MM.1S (cell line): ENCODE measurements at regions not wholly inside any gene's neighbourhood (a gene's known extent, or its start where the extent isn't known, plus 50 kb on each side); places are given as distances from the start of the nearest gene placed in this dataset.

ENCODE experiments used
- DNase-seq: peaks from one replicate; pipeline ENCODE4 v3.0.0-alpha.2; 2015
- H2AFZ ChIP-seq: fragments of 300-600 bp; sonication (generic); 2 replicates; pipeline ENCODE4 v1.6.0; 2016; ENCODE audit warnings: antibody characterized with exemption, low read length
- H3F3A ChIP-seq: fragments of 300-600 bp; sonication (generic); 2 replicates; pipeline ENCODE4 v1.6.1; 2016; ENCODE audit warnings: mild to moderate bottlenecking, antibody characterized with exemption, low read length, moderate library complexity, mixed read lengths; ENCODE audit not compliant: insufficient read depth
- H3K27ac ChIP-seq: fragments of 300-600 bp; sonication (generic); 2 replicates; pipeline ENCODE4 v1.5.1; 2016; ENCODE audit warnings: mild to moderate bottlenecking, low read length
- H3K27me3 ChIP-seq: fragments of 300-600 bp; sonication (generic); replicated peaks from 2 replicates; pipeline ENCODE4 v1.6.0; 2016; ENCODE audit warnings: low read length; ENCODE audit not compliant: insufficient read depth
- H3K36me3 ChIP-seq: fragments of 300-600 bp; sonication (generic); replicated peaks from 2 replicates; pipeline ENCODE4 v1.6.1; 2016; ENCODE audit warnings: mild to moderate bottlenecking, low read length, mixed read lengths; ENCODE audit not compliant: insufficient read depth
- H3K4me1 ChIP-seq: fragments of 300-600 bp; sonication (generic); 2 replicates; pipeline ENCODE4 v1.6.1; 2016; ENCODE audit warnings: low read length, mixed read lengths
- H3K4me2 ChIP-seq: fragments of 300-600 bp; sonication (generic); 2 replicates; pipeline ENCODE4 v1.6.0; 2016; ENCODE audit warnings: low read depth, low read length
- H3K4me3 ChIP-seq: fragments of 300-600 bp; sonication (generic); 2 replicates; pipeline ENCODE4 v1.5.1; 2016; ENCODE audit warnings: low read length, mixed read lengths
- H3K79me2 ChIP-seq: fragments of 300-600 bp; sonication (generic); 2 replicates; pipeline ENCODE4 v1.6.1; 2016; ENCODE audit warnings: mixed run types, low read length, mixed read lengths
- H3K9ac ChIP-seq: fragments of 300-600 bp; sonication (generic); 2 replicates; pipeline ENCODE4 v1.6.1; 2016; ENCODE audit warnings: low read length, mixed read lengths
- H3K9me2 ChIP-seq: fragments of 300-600 bp; sonication (generic); replicated peaks from 2 replicates; pipeline ENCODE4 v1.6.1; 2016; ENCODE audit warnings: mild to moderate bottlenecking, low read length, mixed read lengths; ENCODE audit not compliant: insufficient read depth
- H3K9me3 ChIP-seq: fragments of 300-600 bp; sonication (generic); replicated peaks from 2 replicates; pipeline ENCODE4 v1.6.1; 2016; ENCODE audit warnings: mild to moderate bottlenecking, low read length, mixed read lengths; ENCODE audit not compliant: insufficient read depth
- H4K20me1 ChIP-seq: fragments of 300-600 bp; sonication (generic); 2 replicates; pipeline ENCODE4 v1.6.1; 2016; ENCODE audit warnings: mild to moderate bottlenecking, low read length, moderate library complexity, mixed read lengths; ENCODE audit not compliant: insufficient read depth
- EZH2 ChIP-seq: fragments of 300-600 bp; sonication (generic); optimal IDR thresholded peaks from 2 replicates; pipeline ENCODE3; 2017; ENCODE audit warnings: low read depth, mild to moderate bottlenecking, antibody characterized with exemption, low read length, mixed read lengths
- EZH2phosphoT487 ChIP-seq: fragments of 300-600 bp; sonication (generic); IDR thresholded peaks from 2 replicates; pipeline ENCODE4 v1.6.1; 2018; ENCODE audit warnings: antibody characterized with exemption, low read length
- TF ChIP-seq, protein P1 (sequence below): fragments of 300-600 bp; sonication (generic); IDR thresholded peaks from 2 replicates; pipeline ENCODE4 v1.5.1; 2016; ENCODE audit warnings: antibody characterized with exemption, low read length, mixed read lengths

DNA sequence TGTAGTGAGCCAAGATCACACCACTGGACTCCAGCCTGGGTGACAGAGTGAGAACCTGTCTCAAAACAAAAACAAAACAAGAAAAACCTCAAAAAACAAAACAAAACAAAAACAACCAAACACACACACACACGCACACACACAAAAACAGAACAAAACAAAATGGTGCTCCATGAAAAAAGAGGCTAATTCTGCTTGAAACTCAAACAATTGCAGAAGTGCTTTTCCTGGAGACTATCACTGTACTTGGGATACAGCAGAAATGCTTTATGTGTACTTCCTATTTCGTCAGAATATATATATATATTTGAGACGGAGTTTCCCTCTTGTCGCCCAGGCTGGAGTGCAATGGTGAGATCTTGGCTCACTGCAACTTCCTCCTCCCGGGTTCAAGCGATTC is 49.9 kb upstream of the HSPA9 start:
- H3K4me3 ChIP-seq = no peak overlapping the region
- DNase-seq = no peak
- TF ChIP-seq, protein P1, sequence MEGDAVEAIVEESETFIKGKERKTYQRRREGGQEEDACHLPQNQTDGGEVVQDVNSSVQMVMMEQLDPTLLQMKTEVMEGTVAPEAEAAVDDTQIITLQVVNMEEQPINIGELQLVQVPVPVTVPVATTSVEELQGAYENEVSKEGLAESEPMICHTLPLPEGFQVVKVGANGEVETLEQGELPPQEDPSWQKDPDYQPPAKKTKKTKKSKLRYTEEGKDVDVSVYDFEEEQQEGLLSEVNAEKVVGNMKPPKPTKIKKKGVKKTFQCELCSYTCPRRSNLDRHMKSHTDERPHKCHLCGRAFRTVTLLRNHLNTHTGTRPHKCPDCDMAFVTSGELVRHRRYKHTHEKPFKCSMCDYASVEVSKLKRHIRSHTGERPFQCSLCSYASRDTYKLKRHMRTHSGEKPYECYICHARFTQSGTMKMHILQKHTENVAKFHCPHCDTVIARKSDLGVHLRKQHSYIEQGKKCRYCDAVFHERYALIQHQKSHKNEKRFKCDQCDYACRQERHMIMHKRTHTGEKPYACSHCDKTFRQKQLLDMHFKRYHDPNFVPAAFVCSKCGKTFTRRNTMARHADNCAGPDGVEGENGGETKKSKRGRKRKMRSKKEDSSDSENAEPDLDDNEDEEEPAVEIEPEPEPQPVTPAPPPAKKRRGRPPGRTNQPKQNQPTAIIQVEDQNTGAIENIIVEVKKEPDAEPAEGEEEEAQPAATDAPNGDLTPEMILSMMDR = no peak
- TF ChIP-seq EZH2 (no peak), EZH2phosphoT487 (no peak)
- no peaks in the 10 kb centered on the region for H3K27me3 ChIP-seq
- H3K36me3 ChIP-seq = no peaks in the 10 kb centered on the region
- H3K4me2 ChIP-seq = no peak overlapping the region
- no peaks in the 10 kb centered on the region for H4K20me1 ChIP-seq
- no peaks in the 10 kb centered on the region for H3K4me1 ChIP-seq
- no peak overlapping the region for H2AFZ ChIP-seq
- H3K9ac ChIP-seq = no peak overlapping the region
- H3K27ac ChIP-seq = no peak overlapping the region
- no peaks in the 10 kb centered on the region for H3K9me2 ChIP-seq
- H3K9me3 ChIP-seq = no peaks in the 10 kb centered on the region
- H3K79me2 ChIP-seq = no peaks in the 10 kb centered on the region
- no peaks in the 10 kb centered on the region for H3F3A ChIP-seq
